ENCODE measurements at regions not wholly inside any gene's neighbourhood (a gene's known extent, or its start where the extent isn't known, plus 50 kb on each side); places are given as distances from the start of the nearest gene placed in this dataset.

- no peak for DNase-seq
Measured at GRCh38 chr6:163816441-163816840, 401.9 kb downstream of the QKI start.

GRCh38 chr6:163815796-163816195, 401.3 kb downstream of the QKI start:
- DNase-seq = no peak

- no peak for DNase-seq
Measured at GRCh38 chr6:163814494-163815364, 400.2 kb downstream of the QKI start.

DNA sequence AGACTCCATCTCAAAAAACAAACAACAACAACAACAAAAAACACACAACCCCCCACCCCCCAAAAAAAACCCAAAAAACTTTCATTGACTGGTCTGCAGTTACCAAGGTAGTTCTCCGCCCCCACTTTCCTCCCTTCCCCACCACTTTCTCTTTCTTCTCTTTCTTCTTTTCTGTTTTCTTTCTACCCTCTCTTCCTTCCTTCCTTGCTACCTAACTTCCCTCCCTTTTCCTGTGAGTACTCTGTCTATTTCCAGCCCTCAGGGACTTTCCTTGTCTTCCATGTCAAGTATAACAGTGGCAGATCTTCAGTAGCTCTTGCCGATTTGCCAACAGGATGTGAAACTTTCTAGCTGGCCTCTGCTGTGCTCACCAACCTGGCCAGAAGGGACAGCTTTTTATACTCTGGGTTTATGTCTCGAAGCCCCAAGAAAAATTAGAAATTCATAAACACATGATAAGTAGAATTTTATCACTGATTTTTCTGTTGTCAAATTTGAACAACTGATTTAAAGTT, 399.5 kb downstream of the QKI start:
- no peak for DNase-seq

GRCh38 chr6:163811317-163811716, 396.8 kb downstream of the QKI start:
- DNase-seq = no peak

GRCh38 chr6:163809364-163809763, 394.8 kb downstream of the QKI start:
- no peak for DNase-seq

DNA sequence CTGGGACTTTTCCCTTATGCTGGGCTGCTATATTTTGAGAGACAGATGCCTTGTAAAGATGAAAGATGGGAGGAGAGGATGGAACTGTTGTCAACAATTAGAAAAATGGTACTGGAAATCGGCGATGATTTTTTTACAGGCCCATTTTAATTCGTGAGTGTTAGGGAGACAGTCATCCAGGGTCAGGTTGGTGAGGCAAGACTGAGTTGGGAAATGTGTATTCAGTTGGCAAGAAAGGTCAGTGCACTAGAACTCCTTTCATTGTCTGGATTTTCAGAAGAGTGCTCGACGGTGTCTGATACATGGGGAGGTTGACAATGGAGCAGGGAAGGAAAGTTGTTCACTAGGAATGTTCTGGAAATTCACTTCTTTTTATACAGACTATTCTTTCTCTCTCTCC, 394.4 kb downstream of the QKI start:
- no peak for DNase-seq

- no peak for DNase-seq
Measured at GRCh38 chr6:163808231-163808630, 393.7 kb downstream of the QKI start.

DNA sequence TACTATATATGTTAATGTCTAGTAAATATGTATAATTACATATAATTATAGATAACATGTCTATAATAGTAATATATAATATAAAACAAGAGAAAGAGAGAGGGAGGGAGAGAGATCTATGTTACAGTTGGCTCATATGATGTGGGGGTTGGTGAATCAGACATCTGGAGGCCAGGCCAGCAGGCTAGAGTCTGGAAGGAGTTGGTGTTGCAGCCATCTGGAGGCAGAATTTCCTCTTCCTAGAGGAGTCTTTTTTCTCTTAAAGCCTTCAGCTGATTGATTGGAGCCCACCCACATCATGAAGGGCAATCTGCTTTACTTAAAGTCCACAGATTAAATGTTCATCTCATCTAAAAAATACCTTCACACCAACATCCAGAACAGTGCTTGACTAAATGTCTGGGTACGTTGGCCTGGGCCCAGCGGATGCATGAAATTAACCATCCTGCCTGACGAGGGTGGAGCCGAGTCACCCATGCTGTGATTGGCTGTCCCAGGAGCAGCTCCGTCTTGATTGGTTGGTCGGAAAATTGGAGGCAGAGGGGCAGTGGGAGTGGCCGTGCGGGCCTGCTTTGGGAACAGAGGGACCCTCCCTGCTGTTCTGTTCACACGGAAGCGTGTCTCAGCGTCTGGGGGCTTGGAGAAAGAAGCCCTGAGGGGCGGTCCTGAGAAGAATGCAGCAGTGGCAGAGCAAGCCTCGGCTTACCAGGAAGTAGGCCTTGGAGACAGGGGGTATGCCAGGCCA, 392.4 kb downstream of the QKI start:
- DNase-seq = no peak

DNA sequence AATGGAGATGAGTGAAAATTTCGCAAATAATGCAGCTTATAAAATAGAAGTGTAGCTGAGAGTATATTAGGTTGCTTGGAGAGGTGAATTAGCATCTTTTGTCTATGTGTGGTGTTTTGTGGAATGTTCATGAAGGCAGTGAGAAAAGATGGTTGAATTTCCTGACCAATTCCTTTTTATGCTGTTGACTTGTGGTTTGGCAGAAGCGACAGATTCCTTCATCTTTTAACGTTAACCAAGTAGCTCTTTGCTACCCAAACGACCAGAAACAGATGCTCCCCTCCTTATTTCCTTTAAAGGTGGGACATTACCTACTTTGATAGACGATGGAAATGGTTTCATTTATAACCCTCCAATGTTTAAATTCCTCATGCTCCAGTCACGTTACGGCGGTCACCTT, 390.5 kb downstream of the QKI start:
- no peak for DNase-seq

DNA sequence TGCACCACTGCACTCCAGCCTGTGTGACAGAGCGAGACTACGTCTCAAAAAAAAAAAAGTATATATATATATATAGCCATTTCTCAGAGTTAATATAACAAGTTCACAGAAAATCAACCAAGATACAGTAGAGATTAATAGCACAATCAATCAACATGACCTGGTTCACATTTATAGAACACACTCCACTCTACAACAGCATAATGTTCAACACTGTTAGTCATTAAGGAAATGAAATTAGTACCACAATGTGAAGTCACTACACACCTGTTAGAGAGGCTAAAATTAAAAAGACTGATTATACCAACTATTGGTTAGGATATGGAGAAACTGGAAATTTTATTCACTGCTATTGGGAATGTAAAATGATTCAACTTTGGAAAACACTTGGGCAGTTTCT, 387.7 kb downstream of the QKI start:
- no peak for DNase-seq

GRCh38 chr6:163797296-163797845, 382.9 kb downstream of the QKI start:
- DNase-seq = no peak

DNA sequence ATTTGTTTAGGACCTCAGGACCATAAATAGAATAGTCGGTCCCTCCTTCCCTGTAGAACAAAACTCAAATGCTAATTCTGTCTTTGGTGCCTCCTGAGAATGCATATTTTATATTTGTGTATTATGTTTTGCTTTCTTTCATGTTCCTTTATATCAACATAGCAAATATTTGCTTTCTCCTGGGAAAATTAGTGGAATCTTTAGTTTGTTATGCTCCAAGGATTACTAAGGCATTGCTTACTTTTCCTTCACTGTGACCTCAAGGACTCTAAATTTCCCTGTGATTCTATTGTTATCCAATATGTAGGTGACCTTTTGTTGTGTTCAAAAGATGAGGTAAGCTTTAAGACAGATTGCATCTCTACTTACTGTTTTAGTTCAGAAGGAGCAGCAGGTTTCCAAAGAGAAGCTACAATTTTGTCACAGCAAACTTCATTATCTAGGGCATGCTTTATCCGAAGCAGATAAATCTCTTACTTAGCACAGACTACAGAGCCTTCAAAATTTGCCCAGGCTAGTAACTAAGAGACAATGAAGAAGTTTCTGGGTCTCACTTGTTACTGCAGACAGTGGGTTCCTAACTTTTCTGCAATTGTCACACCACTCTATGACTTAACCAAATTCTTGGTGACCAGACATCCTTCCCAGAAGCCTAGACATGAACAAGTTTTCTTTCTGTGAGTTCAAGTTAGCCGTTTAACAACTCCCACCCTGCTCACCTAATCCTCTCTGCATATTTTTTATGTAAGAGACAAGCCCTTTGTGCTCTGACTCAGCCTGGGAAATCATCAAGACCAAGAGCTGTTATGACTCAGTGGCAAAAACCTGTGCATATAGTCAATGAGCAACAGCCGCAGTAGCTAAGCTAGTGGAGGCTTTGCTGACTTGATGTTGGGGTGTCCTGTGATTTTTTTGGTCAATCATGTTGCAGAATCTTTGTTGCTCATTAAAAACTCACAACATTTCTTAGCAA, 378.8 kb downstream of the QKI start:
- no peak for DNase-seq

DNA sequence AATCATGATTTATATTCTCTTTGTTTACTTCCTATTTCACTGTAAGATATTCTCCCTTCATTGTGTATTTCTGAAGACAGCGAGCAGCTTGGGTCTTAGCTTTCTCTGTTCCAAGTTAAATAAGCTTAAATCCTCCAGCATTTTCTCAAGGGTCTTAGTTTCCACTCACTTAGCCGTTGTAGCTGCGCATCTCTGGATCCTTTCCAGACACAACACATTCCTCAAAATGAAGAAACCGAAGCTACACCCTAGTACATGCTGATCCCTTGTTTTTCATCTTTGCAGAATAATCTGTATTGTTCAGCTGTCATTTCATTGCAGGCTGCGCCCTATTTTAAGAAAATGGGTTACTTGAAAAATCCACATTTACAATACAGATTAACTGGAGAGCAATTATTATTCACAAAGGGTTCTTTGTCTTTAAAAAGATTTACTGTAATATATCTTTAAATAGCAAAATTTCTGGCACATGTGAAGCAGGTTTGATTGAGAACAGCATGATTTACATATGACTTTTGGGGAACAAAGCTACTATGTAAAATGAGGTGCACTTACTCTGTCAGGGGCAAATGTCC, 375.8 kb downstream of the QKI start:
- DNase-seq = no peak

GRCh38 chr6:163789199-163789810, 374.8 kb downstream of the QKI start:
- DNase-seq = no peak

GRCh38 chr6:163786995-163787671, 372.6 kb downstream of the QKI start:
- DNase-seq = no peak

DNA sequence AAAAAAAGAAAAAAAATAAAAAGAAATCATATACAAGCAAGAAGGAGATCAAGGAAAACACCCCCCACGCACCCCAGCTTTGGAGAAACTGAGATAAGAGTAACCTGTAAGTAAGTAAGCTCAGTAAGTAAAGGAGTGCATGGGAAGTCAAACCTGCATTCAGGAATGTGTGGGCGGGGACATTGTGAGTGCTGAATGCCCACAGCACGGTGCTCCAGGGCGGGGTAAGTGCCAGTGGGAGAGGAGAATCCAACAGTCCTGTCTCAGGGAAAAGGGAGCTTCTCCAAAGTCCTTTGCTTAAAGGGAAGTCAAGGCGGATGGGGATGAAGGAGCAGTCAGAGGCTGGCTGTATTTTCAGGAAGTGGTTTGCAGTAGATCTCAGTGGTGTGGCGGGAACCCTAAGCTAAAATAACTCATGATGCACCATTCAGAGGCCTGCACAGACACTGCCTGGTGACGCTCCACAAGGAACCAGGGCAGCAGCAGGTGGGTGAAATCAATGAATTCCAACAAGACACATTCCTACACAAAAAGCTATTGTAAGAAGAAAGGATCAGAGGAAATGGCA, 368.0 kb downstream of the QKI start:
- DNase-seq = no peak

DNA sequence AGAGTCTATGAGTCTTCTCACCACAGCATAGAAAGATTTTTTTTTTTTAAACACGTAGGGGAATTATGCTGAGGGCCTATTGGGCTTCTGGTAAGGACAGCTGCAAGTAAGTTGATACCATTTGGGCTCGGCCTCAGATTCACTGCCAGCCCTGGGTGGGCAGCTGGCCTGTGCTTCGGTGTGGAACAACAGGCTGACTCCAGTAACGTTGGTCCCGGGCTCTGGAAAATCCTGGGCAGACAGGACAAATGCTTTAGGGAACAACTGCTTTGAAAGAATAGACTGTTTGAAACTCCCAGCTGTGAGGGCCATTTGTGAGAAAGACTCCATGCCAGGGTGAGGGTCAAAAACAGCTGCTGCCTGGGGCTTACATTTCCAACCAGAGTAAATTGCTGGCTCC, 366.5 kb downstream of the QKI start:
- no peak for DNase-seq

DNA sequence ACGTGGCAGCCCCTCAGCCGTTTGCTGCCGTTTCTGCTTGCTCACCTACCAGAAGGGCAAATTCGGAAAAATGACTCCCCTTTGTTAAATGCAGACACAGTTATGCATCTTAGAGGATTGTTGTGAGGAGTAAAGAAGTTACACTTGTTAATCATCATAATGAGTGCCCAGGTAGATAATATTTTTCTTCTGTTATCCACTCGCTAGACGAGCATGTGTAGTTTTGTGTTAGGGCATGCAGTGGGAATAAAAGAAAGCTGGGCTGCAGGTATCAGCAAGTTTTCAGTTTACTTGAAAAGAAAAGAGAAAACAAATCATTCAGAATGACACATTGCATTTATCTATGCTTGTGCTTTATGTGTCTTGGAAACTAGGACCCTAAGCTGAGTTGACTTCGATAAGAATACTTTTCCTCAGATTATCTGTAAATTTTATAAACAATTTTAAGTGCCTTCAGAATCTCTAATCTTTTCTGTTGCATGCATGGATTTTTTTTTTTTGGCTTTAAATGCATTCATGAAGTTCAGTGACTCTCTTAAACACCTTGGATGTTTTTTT, 365.3 kb downstream of the QKI start:
- no peak for DNase-seq

GRCh38 chr6:163777716-163778115, 363.2 kb downstream of the QKI start:
- no peak for DNase-seq

Measured in activated naive CD4-positive, alpha-beta T cell treated with Interleukin-2 at 50 U/mL for 16 hours (primary cell).